RWPE2 (cell line): ENCODE measurements at regions not wholly inside any gene's neighbourhood (a gene's known extent, or its start where the extent isn't known, plus 50 kb on each side); places are given as distances from the start of the nearest gene placed in this dataset.

ENCODE experiments used
- ATAC-seq: fragments of 200-7000 bp; cut with Tn5 transposase; 3 replicates; pipeline ENCODE4 v1.9.1; 2021; ENCODE audit warnings: low read depth
- DNase-seq: peaks from one replicate; pipeline ENCODE4 v3.0.0-alpha.2; 2020; ENCODE audit warnings: low spot score
- H3K27ac ChIP-seq: fragments of 450-650 bp; 2 replicates; pipeline ENCODE4 v1.5.1; 2017; ENCODE audit warnings: mild to moderate bottlenecking; ENCODE audit not compliant: poor library complexity, severe bottlenecking
- H3K27me3 ChIP-seq: fragments of 250-450 bp; sonication (Bioruptor Pico); 2 replicates; pipeline ENCODE4 v1.5.1; 2021; ENCODE audit warnings: mild to moderate bottlenecking, moderate library complexity; ENCODE audit not compliant: insufficient read depth, poor library complexity, severe bottlenecking
- H3K36me3 ChIP-seq: fragments of 250-450 bp; sonication (Bioruptor Pico); 2 replicates; pipeline ENCODE4 v1.5.1; 2020; ENCODE audit warnings: low read depth, mild to moderate bottlenecking, moderate library complexity
- H3K4me1 ChIP-seq: fragments of 250-450 bp; sonication (Bioruptor Pico); 2 replicates; pipeline ENCODE4 v1.5.1; 2021; ENCODE audit warnings: mild to moderate bottlenecking, moderate library complexity; ENCODE audit not compliant: insufficient read depth, poor library complexity, severe bottlenecking
- H3K4me3 ChIP-seq: fragments of 250-450 bp; sonication (Bioruptor Pico); 2 replicates; pipeline ENCODE4 v1.5.1; 2021; ENCODE audit warnings: mild to moderate bottlenecking, moderate library complexity; ENCODE audit not compliant: severe bottlenecking
- H3K9me3 ChIP-seq: fragments of 250-450 bp; sonication (Bioruptor Pico); 2 replicates; pipeline ENCODE4 v1.5.1; 2021; ENCODE audit warnings: mild to moderate bottlenecking, moderate library complexity; ENCODE audit not compliant: severe bottlenecking
- CTCF ChIP-seq: fragments of 450-650 bp; IDR thresholded peaks from one replicate; pipeline ENCODE4 v1.5.1; 2017; ENCODE audit warnings: mild to moderate bottlenecking, moderate library complexity; ENCODE audit not compliant: poor library complexity, severe bottlenecking

- Histone ChIP-seq H3K27ac (no peak overlapping the region), H3K36me3 (no peaks in the 10 kb centered on the region), H3K4me3 (no peak overlapping the region), H3K27me3 (no peaks in the 10 kb centered on the region), H3K9me3 (no peaks in the 10 kb centered on the region), H3K4me1 (no peaks in the 10 kb centered on the region)
- ATAC-seq (no peak), DNase-seq (no peak)
- no peak for TF ChIP-seq CTCF
These were observed 127.4 kb upstream of the FHL2 start for GRCh38 chr2:105526000-105526925.

GRCh38 chr2:105525201-105525600 lies 126.3 kb upstream of the FHL2 start:
- TF ChIP-seq CTCF, result no peak
- ATAC-seq, result no peak
- Histone ChIP-seq H3K4me3 (no peak overlapping the region), H3K4me1 (no peaks in the 10 kb centered on the region), H3K9me3 (no peaks in the 10 kb centered on the region), H3K27ac (no peak overlapping the region), H3K36me3 (no peaks in the 10 kb centered on the region), H3K27me3 (no peaks in the 10 kb centered on the region)
- DNase-seq, result no peak

GRCh38 chr2:105522645-105523044 lies 123.8 kb upstream of the FHL2 start:
- TF ChIP-seq CTCF, result no peak
- no peaks in the 10 kb centered on the region for H3K4me1 ChIP-seq
- H3K9me3 ChIP-seq, result no peaks in the 10 kb centered on the region
- no peak for DNase-seq
- H3K27me3 ChIP-seq, result no peaks in the 10 kb centered on the region
- H3K27ac ChIP-seq, result no peak overlapping the region
- H3K36me3 ChIP-seq, result no peaks in the 10 kb centered on the region
- no peak overlapping the region for H3K4me3 ChIP-seq
- no peak for ATAC-seq

- no peaks in the 10 kb centered on the region for H3K27me3 ChIP-seq
- no peak for ATAC-seq
- no peaks in the 10 kb centered on the region for H3K9me3 ChIP-seq
These were observed 122.8 kb upstream of the FHL2 start for GRCh38 chr2:105521616-105522015.

More at GRCh38 chr2:105521616-105522015, 122.8 kb upstream of the FHL2 start:
- H3K4me1 ChIP-seq, result no peaks in the 10 kb centered on the region
- no peaks in the 10 kb centered on the region for H3K36me3 ChIP-seq
- DNase-seq, result no peak
- no peak for TF ChIP-seq CTCF
- H3K27ac ChIP-seq, result no peak overlapping the region
- H3K4me3 ChIP-seq, result no peak overlapping the region
